HG02678 (cell line): ENCODE measurements at regions not wholly inside any gene's neighbourhood (a gene's known extent, or its start where the extent isn't known, plus 50 kb on each side); places are given as distances from the start of the nearest gene placed in this dataset.
"Not testable (repeated sequence)": the region's sequence is repeated elsewhere in the genome, so short reads cannot be mapped to it uniquely, and the experiment has no call there.

Source experiments
- ATAC-seq: cut with Tn5 transposase; IDR thresholded peaks from one replicate; pipeline ENCODE4 v1.9.1; 2021; ENCODE audit warnings: mild to moderate bottlenecking, moderate library complexity; ENCODE audit not compliant: unreplicated experiment

GRCh38 chr16:5186381-5186903, 88.8 kb upstream of the EEF2KMT start:
- no peak for ATAC-seq

- ATAC-seq: no peak
Measured at GRCh38 chr16:5176505-5176904, 78.9 kb upstream of the EEF2KMT start.

GRCh38 chr16:5175266-5175665, 77.7 kb upstream of the EEF2KMT start:
- no peak for ATAC-seq

- no peak for ATAC-seq
Measured at GRCh38 chr16:5166486-5166885, 68.9 kb upstream of the EEF2KMT start.

GRCh38 chr16:5165429-5165828, 67.8 kb upstream of the EEF2KMT start:
- ATAC-seq: not testable (repeated sequence)

- ATAC-seq: not testable (repeated sequence)
Measured at GRCh38 chr16:5162801-5163200, 65.2 kb upstream of the EEF2KMT start.

- ATAC-seq: not testable (repeated sequence)
Measured at GRCh38 chr16:5161888-5162287, 64.3 kb upstream of the EEF2KMT start.

GRCh38 chr16:5160010-5160409, 62.4 kb upstream of the EEF2KMT start:
- ATAC-seq: not testable (repeated sequence)

GRCh38 chr16:5159537-5159936, 61.9 kb upstream of the EEF2KMT start:
- not testable (repeated sequence) for ATAC-seq

- no peak for ATAC-seq
Measured at GRCh38 chr16:5158494-5158893, 60.9 kb upstream of the EEF2KMT start.

GRCh38 chr16:5156486-5156885, 58.9 kb upstream of the EEF2KMT start:
- not testable (repeated sequence) for ATAC-seq

GRCh38 chr16:5154006-5154405, 56.4 kb upstream of the EEF2KMT start:
- ATAC-seq: not testable (repeated sequence)

GRCh38 chr16:5151409-5151808, 53.8 kb upstream of the EEF2KMT start:
- ATAC-seq: not testable (repeated sequence)
